ENCODE measurements at regions not wholly inside any gene's neighbourhood (a gene's known extent, or its start where the extent isn't known, plus 50 kb on each side); places are given as distances from the start of the nearest gene placed in this dataset.

DNA sequence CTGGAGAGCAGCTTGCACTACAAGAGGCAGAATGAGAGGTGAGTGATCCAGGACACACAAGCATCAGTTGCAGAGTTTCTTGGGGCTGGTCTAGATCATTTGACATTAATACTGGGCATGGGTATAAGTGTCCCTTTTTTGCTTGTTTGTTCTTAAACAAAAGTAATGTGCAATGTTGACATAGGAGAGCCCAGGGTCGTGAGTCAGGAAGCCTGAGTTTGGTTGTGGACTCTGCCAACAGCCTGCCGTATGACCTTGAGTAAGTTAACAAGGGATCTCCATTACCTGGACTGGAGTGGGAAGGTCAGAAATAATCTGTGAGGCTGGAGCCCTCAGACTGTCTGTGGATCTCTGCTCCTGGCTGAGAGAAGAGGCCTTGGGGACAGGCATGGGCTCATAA lies 170.3 kb downstream of the KCNA5 start:
- Mint-ChIP-seq H3K27ac (no peak overlapping the region), H3K27me3 (ENCODE audit: low read depth) (peaks cover 49% of the 10 kb centered on the region), H3K9me3 (no peaks in the 10 kb centered on the region), H3K4me3 (no peak overlapping the region), H3K36me3 (ENCODE audit: low read depth) (no peaks in the 10 kb centered on the region), H3K4me1 (peaks cover 17% of the 10 kb centered on the region)
- TF ChIP-seq CTCF (IDR thresholded peaks at IDR 0.05; ENCODE audit: unreplicated experiment in 3 of 3) = no peak

DNA sequence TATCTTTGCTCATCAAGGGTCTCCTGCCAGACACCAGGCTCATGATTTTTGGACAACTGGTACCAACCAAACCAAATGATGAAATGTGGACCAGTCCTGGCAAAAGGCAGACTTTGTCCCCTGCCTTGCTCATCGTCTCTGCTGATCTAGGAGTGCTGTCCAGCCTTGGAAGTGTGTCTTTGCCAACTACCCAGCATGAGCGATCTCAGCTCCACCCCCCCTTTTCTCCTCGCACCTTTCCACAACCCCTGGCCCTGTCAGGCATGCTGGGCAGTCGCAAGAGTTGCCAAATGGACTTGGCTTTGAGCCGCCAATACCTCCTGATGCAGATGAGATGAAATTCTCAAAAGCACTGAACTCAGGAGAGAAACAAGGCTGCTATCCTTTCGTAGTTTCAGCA lies 174.3 kb downstream of the KCNA5 start:
- H3K9me3 Mint-ChIP-seq = no peaks in the 10 kb centered on the region
- no peak for TF ChIP-seq CTCF (IDR thresholded peaks at IDR 0.05; ENCODE audit: unreplicated experiment in 3 of 3)
- H3K27ac Mint-ChIP-seq = no peak overlapping the region
- no peaks in the 10 kb centered on the region for H3K36me3 Mint-ChIP-seq (ENCODE audit: low read depth)
- H3K27me3 Mint-ChIP-seq (ENCODE audit: low read depth) = peaks cover 51% of the 10 kb centered on the region
- no peak overlapping the region for H3K4me3 Mint-ChIP-seq
- peaks cover 13% of the 10 kb centered on the region for H3K4me1 Mint-ChIP-seq

DNA sequence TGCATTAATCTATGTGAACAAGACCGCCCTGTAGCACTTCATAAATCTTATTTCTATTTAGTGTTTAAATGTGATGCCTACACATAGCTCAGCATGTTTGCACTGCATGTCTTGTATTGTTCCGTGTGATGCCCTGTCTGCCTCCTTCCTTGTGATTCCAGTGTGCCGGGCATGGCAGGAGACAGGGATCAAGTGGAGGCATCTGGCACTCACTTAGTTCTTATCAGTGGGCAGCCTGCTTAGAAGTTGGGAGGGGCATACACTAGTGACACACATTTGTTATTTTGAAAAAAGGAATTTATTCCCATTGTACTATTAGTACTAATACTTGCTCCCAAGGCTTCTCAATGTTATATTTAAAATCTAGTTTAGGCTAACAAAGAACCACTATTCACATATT lies 176.4 kb downstream of the KCNA5 start:
- H3K4me3 Mint-ChIP-seq = no peak overlapping the region
- H3K36me3 Mint-ChIP-seq (ENCODE audit: low read depth) = no peaks in the 10 kb centered on the region
- TF ChIP-seq CTCF (IDR thresholded peaks at IDR 0.05; ENCODE audit: unreplicated experiment in 3 of 3) = no peak

GRCh38 chr12:5220835-5221234 lies 177.2 kb downstream of the KCNA5 start:
- Mint-ChIP-seq H3K4me1 (peaks cover 6% of the 10 kb centered on the region), H3K4me3 (no peak overlapping the region)

More for the DNA sequence above, 176.4 kb downstream of the KCNA5 start:
- peaks cover 47% of the 10 kb centered on the region for H3K27me3 Mint-ChIP-seq (ENCODE audit: low read depth)
- peaks cover 6% of the 10 kb centered on the region for H3K4me1 Mint-ChIP-seq
- H3K9me3 Mint-ChIP-seq = no peaks in the 10 kb centered on the region
- no peak overlapping the region for H3K27ac Mint-ChIP-seq

DNA sequence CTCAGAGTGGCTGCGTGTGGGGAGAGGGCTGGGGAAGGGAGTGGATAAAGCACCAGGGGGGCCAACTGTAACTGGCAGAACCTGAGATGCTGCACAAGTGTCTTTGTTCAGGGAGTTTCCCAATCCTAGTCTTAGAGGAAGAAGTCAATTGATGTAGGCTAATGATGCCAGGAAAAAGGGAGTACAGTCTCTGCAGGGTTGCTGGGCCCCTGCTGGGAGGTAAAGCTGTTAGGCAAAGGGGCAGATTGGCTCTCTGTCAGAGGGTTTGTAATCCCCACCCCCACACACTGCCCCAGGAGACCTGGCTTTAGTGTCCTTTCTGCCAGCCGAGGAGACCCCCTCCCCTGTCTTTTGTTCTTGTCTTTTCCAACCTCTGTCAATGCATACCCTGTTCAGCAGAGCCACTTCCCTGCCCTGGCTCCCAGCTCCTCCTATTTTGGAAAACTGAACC lies 178.4 kb downstream of the KCNA5 start:
- Mint-ChIP-seq H3K36me3 (ENCODE audit: low read depth) (no peaks in the 10 kb centered on the region), H3K9me3 (peaks cover 7% of the 10 kb centered on the region), H3K4me1 (peaks cover 6% of the 10 kb centered on the region), H3K27ac (no peak overlapping the region), H3K27me3 (ENCODE audit: low read depth) (peaks cover 45% of the 10 kb centered on the region), H3K4me3 (no peak overlapping the region)
- TF ChIP-seq CTCF (IDR thresholded peaks at IDR 0.05; ENCODE audit: unreplicated experiment in 3 of 3) = no peak

More at GRCh38 chr12:5220835-5221234, 177.2 kb downstream of the KCNA5 start:
- peaks cover 47% of the 10 kb centered on the region for H3K27me3 Mint-ChIP-seq (ENCODE audit: low read depth)
- H3K36me3 Mint-ChIP-seq (ENCODE audit: low read depth) = no peaks in the 10 kb centered on the region
- H3K9me3 Mint-ChIP-seq = peaks cover 3% of the 10 kb centered on the region
- no peak for TF ChIP-seq CTCF (IDR thresholded peaks at IDR 0.05; ENCODE audit: unreplicated experiment in 3 of 3)
- no peak overlapping the region for H3K27ac Mint-ChIP-seq

DNA sequence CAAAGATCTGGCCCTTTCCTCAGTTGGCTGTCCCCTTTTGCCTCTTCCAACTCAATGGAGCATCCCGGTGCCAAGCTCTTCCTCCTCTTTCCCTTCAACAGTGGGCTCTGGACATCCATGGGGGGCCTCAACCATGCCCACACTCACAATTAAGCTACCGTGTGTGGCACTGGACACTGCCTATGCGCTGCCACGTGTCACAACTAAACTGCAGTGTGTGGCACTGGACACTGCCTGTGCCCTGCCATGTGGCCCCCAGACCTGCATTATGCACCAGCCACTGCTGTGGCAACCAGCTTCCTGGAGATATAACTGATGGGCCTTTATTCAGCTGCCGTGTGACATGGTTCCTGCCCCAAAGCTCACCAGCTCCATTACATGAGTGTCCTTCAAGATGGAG lies 179.1 kb downstream of the KCNA5 start:
- Mint-ChIP-seq H3K27ac (no peak overlapping the region), H3K9me3 (peaks cover 7% of the 10 kb centered on the region), H3K36me3 (ENCODE audit: low read depth) (no peaks in the 10 kb centered on the region), H3K4me1 (peaks cover 6% of the 10 kb centered on the region), H3K4me3 (no peak overlapping the region), H3K27me3 (ENCODE audit: low read depth) (peaks cover 44% of the 10 kb centered on the region)
- no peak for TF ChIP-seq CTCF (IDR thresholded peaks at IDR 0.05; ENCODE audit: unreplicated experiment in 3 of 3)
